HCT116 (cell line): ENCODE measurements at regions not wholly inside any gene's neighbourhood (a gene's known extent, or its start where the extent isn't known, plus 50 kb on each side); places are given as distances from the start of the nearest gene placed in this dataset.

Experiments
- ATAC-seq: fragments of 200-7000 bp; cut with Tn5 transposase; 2 replicates; pipeline ENCODE4 v1.9.1; 2020; ENCODE audit warnings: mild to moderate bottlenecking, moderate library complexity
- BruUV-seq: library from RNA; stranded (reverse); fragments of 400-500 nt; replicated peaks from 2 replicates; lab custom pipeline; 2021; lab: Mats Ljungman, UMichigan
- CTCF ChIA-PET: fragments of 300-600 bp; sonication (Branson Sonifier 250); formaldehyde crosslinking; loops from one replicate; lab custom pipeline; 2021; ENCODE audit warnings: antibody characterized with exemption; lab: Charles Lee
- POLR2A ChIA-PET: fragments of 300-600, 350-600 bp; sonication (Branson Sonifier 250); formaldehyde crosslinking; loops from one replicate; lab custom pipeline; 2021; ENCODE audit warnings: antibody characterized with exemption; lab: Charles Lee
- RAD21 ChIA-PET, 2 experiments: fragments of 300-600 bp; sonication (Branson Sonifier 250); formaldehyde crosslinking; loops; one replicate each; lab custom pipeline; 2023; ENCODE audit warnings: low total read pairs in 2 of 2; ENCODE audit not compliant: uncharacterized antibody in 2 of 2, unreplicated experiment in 2 of 2, low non-redundant PET in 1 of 2; lab: Charles Lee
- DNase-seq: peaks from one replicate; pipeline ENCODE4 v3.0.0-alpha.2; 2010; ENCODE audit warnings: low read depth, low spot score
- H2AFZ ChIP-seq: fragments of 200-600 bp; shearing (Covaris generic), sonication (generic); 2 replicates; pipeline ENCODE4 v1.6.1; 2017; ENCODE audit warnings: low read depth, mixed run types, mixed read lengths, antibody characterized with exemption, low read length; ENCODE audit not compliant: poor library complexity, severe bottlenecking
- H3K27ac ChIP-seq: 2 replicates; pipeline ENCODE4 v1.5.1; 2012; ENCODE audit warnings: low read depth, low read length
- H3K27me3 ChIP-seq: fragments of 200-600 bp; sonication (generic); 2 replicates; pipeline ENCODE4 v1.6.1; 2016; ENCODE audit warnings: mixed run types, low read length, mixed read lengths; ENCODE audit not compliant: insufficient read depth
- H3K36me3 ChIP-seq, 2 experiments: fragments of 200-500 bp in 1 of 2; fragments of 200-600 bp in 1 of 2; sonication (Bioruptor generic) in 1 of 2; sonication (generic) in 1 of 2; 2 replicates each; pipeline versions ENCODE4 v1.5.1 to v1.6.1; 2014 to 2016; ENCODE audit warnings: low read length in 2 of 2, inconsistent platforms in 1 of 2, mixed read lengths in 1 of 2, mixed run types in 1 of 2; ENCODE audit not compliant: insufficient read depth in 2 of 2, control insufficient read depth in 1 of 2
- H3K4me1 ChIP-seq, 2 experiments: fragments of 200-600 bp in 1 of 2; sonication (generic) in 1 of 2; 2 replicates each; pipeline versions ENCODE4 v1.5.1 to v1.6.1; 2012 to 2017; ENCODE audit warnings: low read length in 2 of 2, inconsistent platforms in 1 of 2, mild to moderate bottlenecking in 1 of 2, mixed read lengths in 1 of 2, mixed run types in 1 of 2, moderate library complexity in 1 of 2; ENCODE audit not compliant: insufficient read depth in 2 of 2, control insufficient read depth in 1 of 2
- H3K4me2 ChIP-seq: fragments of 200-600 bp; sonication (generic); 2 replicates; pipeline ENCODE4 v1.6.1; 2017; ENCODE audit warnings: mixed run types, low read length, mixed read lengths
- H3K4me3 ChIP-seq, 2 experiments: fragments of 200-600 bp in 1 of 2; sonication (generic) in 1 of 2; replicated peaks in 1 of 2; 2 replicates each; pipeline ENCODE4 v1.5.1; 2011 to 2016; ENCODE audit warnings: low read length in 2 of 2, control low read depth in 1 of 2, low read depth in 1 of 2, mild to moderate bottlenecking in 1 of 2, mixed read lengths in 1 of 2, mixed run types in 1 of 2
- H3K79me2 ChIP-seq: fragments of 200-600 bp; sonication (generic); 2 replicates; pipeline ENCODE4 v1.6.1; 2017; ENCODE audit warnings: mild to moderate bottlenecking, mixed run types, low read length, moderate library complexity, mixed read lengths; ENCODE audit not compliant: insufficient read depth
- H3K9ac ChIP-seq: fragments of 200-600 bp; sonication (generic); 2 replicates; pipeline ENCODE4 v1.6.1; 2016; ENCODE audit warnings: low read length, mixed read lengths
- H3K9me2 ChIP-seq: fragments of 200-600 bp; sonication (generic), shearing (Covaris generic); 2 replicates; pipeline ENCODE4 v1.6.1; 2017; ENCODE audit warnings: mixed run types, mild to moderate bottlenecking, moderate library complexity; ENCODE audit not compliant: insufficient read depth
- H3K9me3 ChIP-seq, 2 experiments: fragments of 200-500 bp in 1 of 2; fragments of 200-600 bp in 1 of 2; sonication (Bioruptor generic) in 1 of 2; sonication (generic) in 1 of 2; 2 replicates each; pipeline ENCODE4 v1.6.1; 2014 to 2017; ENCODE audit warnings: low read length in 2 of 2, mixed read lengths in 2 of 2, inconsistent platforms in 1 of 2, low read depth in 1 of 2, mild to moderate bottlenecking in 1 of 2, mixed run types in 1 of 2, moderate library complexity in 1 of 2; ENCODE audit not compliant: control insufficient read depth in 1 of 2, insufficient read depth in 1 of 2
- H4K20me1 ChIP-seq: fragments of 200-600 bp; sonication (generic), shearing (Covaris generic); 2 replicates; pipeline ENCODE4 v1.6.1; 2017; ENCODE audit warnings: mixed run types, mild to moderate bottlenecking, moderate library complexity; ENCODE audit not compliant: insufficient read depth
- ATF3 ChIP-seq: IDR thresholded peaks from 2 replicates; pipeline ENCODE4 v1.6.1; 2012
- CBX3 ChIP-seq: IDR thresholded peaks from 2 replicates; pipeline ENCODE4 v1.6.1; 2012; ENCODE audit warnings: low read depth
- CEBPB ChIP-seq: IDR thresholded peaks from 2 replicates; pipeline ENCODE4 v1.6.1; 2012; ENCODE audit warnings: low read depth
- MAX ChIP-seq: IDR thresholded peaks from 2 replicates; pipeline ENCODE4 v1.6.1; 2012
- POLR2A ChIP-seq: IDR thresholded peaks from 2 replicates; pipeline ENCODE4 v1.7.0; 2011; ENCODE audit warnings: borderline replicate concordance; ENCODE audit not compliant: insufficient read depth, insufficient read length; ENCODE audit errors: extremely low read depth
- POLR2AphosphoS5 ChIP-seq: IDR thresholded peaks from 2 replicates; pipeline ENCODE4 v1.6.1; 2011; ENCODE audit warnings: mild to moderate bottlenecking, low read depth, low read length, moderate library complexity
- RAD21 ChIP-seq: IDR thresholded peaks from 2 replicates; pipeline ENCODE4 v1.6.1; 2012; ENCODE audit warnings: low read depth, mild to moderate bottlenecking
- REST ChIP-seq: IDR thresholded peaks from 2 replicates; pipeline ENCODE4 v1.6.1; 2012; ENCODE audit warnings: low read depth
- SP1 ChIP-seq: IDR thresholded peaks from 2 replicates; pipeline ENCODE4 v1.6.1; 2012; ENCODE audit warnings: low read depth
- SRF ChIP-seq: IDR thresholded peaks from 2 replicates; pipeline ENCODE4 v1.6.1; 2012; ENCODE audit warnings: low read depth
- TCF7L2 ChIP-seq: IDR thresholded peaks from 2 replicates; pipeline ENCODE4 v1.7.0; 2011; ENCODE audit warnings: borderline replicate concordance, inconsistent platforms; ENCODE audit not compliant: insufficient read depth, insufficient read length; ENCODE audit errors: extremely low read depth
- YY1 ChIP-seq: IDR thresholded peaks from 2 replicates; pipeline ENCODE4 v1.6.1; 2011; ENCODE audit warnings: low read length, low read depth, moderate library complexity, mild to moderate bottlenecking; ENCODE audit not compliant: insufficient replicate concordance; ENCODE audit errors: extremely low read depth
- ZBTB33 ChIP-seq: IDR thresholded peaks from 2 replicates; pipeline ENCODE4 v1.6.1; 2011; ENCODE audit warnings: mild to moderate bottlenecking, low read length, moderate library complexity; ENCODE audit not compliant: insufficient replicate concordance; ENCODE audit errors: extremely low read depth
- intact Hi-C: fragments of 100-400 bp; cut with micrococcal nuclease; formaldehyde crosslinking; loops from 2 replicates; pipeline ENCODE4 v1.10.0; 2022

- no peak overlapping the region for H3K9ac ChIP-seq
- CTCF ChIA-PET = no interaction called here
- no peaks in the 10 kb centered on the region for H4K20me1 ChIP-seq
- no peak overlapping the region for H2AFZ ChIP-seq
- H3K9me3 ChIP-seq = no peaks in the 10 kb centered on the region
- ATAC-seq (no peak), DNase-seq (no peak)
- no peaks in the 10 kb centered on the region for H3K27me3 ChIP-seq
- POLR2A ChIA-PET = no interaction called here
- RAD21 ChIA-PET = no interaction called here
- H3K27ac ChIP-seq = no peak overlapping the region
- TF ChIP-seq CBX3 (no peak), CEBPB (no peak), RAD21 (no peak), YY1 (no peak), ATF3 (no peak)
- no peaks in the 10 kb centered on the region for H3K36me3 ChIP-seq
- H3K79me2 ChIP-seq = no peaks in the 10 kb centered on the region
- H3K9me2 ChIP-seq = no peaks in the 10 kb centered on the region
- no peak overlapping the region for H3K4me3 ChIP-seq
- peaks cover 0 to 9% of the 10 kb centered on the region in 2 experiments; a peak in 1 of 4 replicates for H3K4me1 ChIP-seq
- intact Hi-C loops = no loop called here
- no TSS peak for BruUV-seq
- H3K4me2 ChIP-seq = no peak overlapping the region
Observed at GRCh38 chr6:144561455-144562043, 276.4 kb downstream of the UTRN start.

- no TSS peak for BruUV-seq
- POLR2A ChIA-PET = no interaction called here
- H3K9me2 ChIP-seq = no peaks in the 10 kb centered on the region
- H3K9me3 ChIP-seq = no peaks in the 10 kb centered on the region
- CTCF ChIA-PET = no interaction called here
- ATAC-seq (no peak), DNase-seq (no peak)
- no peaks in the 10 kb centered on the region for H3K36me3 ChIP-seq
- H4K20me1 ChIP-seq = no peaks in the 10 kb centered on the region
- H3K9ac ChIP-seq = no peak overlapping the region
- no peak overlapping the region for H3K4me3 ChIP-seq
- RAD21 ChIA-PET = no interaction called here
- no peak overlapping the region for H3K27ac ChIP-seq
- no peak overlapping the region for H2AFZ ChIP-seq
- peaks cover 0 to 9% of the 10 kb centered on the region in 2 experiments; a peak in 1 of 4 replicates for H3K4me1 ChIP-seq
- no peaks in the 10 kb centered on the region for H3K27me3 ChIP-seq
- no peaks in the 10 kb centered on the region for H3K79me2 ChIP-seq
- intact Hi-C loops = no loop called here
- H3K4me2 ChIP-seq = no peak overlapping the region
- TF ChIP-seq POLR2AphosphoS5 (no peak), POLR2A (no peak), MAX (no peak), ZBTB33 (no peak), ATF3 (no peak), SP1 (no peak), REST (no peak), TCF7L2 (no peak), YY1 (no peak), SRF (no peak), CEBPB (no peak), CBX3 (no peak)
Observed at GRCh38 chr6:144564202-144564601, 279.1 kb downstream of the UTRN start.
